ENCODE measurements at regions not wholly inside any gene's neighbourhood (a gene's known extent, or its start where the extent isn't known, plus 50 kb on each side); places are given as distances from the start of the nearest gene placed in this dataset.

DNA sequence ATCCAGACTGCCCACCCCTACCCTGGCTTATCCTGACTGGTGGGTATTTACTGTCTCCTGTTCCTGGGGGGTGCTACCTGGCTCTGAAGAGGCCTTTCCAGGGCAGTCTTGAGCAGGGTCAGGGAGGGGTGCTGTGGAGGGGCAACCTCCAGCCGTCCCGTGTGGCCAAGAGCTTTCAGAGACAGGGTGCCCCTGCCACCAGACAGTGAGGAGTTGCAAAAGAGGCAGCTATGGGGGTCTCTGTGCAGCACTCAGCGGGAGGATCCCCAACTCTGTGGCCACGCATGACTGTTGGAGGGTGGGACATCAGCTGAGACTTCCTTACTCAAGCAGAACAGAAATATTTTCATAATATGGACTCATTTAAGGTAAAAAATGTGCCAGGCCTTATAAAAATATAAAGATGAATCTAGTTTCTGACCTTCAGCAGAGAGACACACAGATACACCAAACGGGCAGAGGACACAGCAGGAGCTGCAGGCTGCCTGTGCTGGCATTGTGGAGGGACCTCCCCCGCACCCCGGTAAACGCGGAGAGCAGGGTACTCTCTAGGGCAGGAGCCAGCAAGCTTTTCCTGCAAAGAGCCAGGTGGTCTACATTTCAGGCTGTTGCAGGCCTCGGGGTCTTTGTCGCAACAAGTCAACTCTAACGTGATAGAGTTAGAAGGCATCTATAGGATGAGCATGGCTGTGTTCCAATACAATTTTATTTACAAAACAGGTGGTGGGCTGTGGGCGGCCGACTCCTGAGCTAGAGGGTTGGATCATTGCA is 252.6 kb downstream of the RHOU start:
- TF ChIP-seq, protein P1, sequence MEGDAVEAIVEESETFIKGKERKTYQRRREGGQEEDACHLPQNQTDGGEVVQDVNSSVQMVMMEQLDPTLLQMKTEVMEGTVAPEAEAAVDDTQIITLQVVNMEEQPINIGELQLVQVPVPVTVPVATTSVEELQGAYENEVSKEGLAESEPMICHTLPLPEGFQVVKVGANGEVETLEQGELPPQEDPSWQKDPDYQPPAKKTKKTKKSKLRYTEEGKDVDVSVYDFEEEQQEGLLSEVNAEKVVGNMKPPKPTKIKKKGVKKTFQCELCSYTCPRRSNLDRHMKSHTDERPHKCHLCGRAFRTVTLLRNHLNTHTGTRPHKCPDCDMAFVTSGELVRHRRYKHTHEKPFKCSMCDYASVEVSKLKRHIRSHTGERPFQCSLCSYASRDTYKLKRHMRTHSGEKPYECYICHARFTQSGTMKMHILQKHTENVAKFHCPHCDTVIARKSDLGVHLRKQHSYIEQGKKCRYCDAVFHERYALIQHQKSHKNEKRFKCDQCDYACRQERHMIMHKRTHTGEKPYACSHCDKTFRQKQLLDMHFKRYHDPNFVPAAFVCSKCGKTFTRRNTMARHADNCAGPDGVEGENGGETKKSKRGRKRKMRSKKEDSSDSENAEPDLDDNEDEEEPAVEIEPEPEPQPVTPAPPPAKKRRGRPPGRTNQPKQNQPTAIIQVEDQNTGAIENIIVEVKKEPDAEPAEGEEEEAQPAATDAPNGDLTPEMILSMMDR (IDR thresholded peaks at IDR 0.05; ENCODE audit: low read depth, low read length): no peak
- TF ChIP-seq EZH2phosphoT487 (IDR thresholded peaks at IDR 0.05; ENCODE audit: low read depth): no peak

Measured in OCI-LY3 (cell line).